ENCODE measurements at regions not wholly inside any gene's neighbourhood (a gene's known extent, or its start where the extent isn't known, plus 50 kb on each side); places are given as distances from the start of the nearest gene placed in this dataset.

GRCh38 chr13:100845128-100845757 lies 170.6 kb upstream of the TMTC4 start:
- TF ChIP-seq ZFX (IDR thresholded peaks at IDR 0.05) (no peak), CTCF (conservative IDR thresholded peaks at IDR 0.05) (no peak)
- H3K27ac ChIP-seq = no peak overlapping the region

GRCh38 chr13:100842136-100842535 lies 167.5 kb upstream of the TMTC4 start:
- no peak overlapping the region for H3K27ac ChIP-seq
- no peak for TF ChIP-seq ZFX (IDR thresholded peaks at IDR 0.05)
- TF ChIP-seq CTCF (conservative IDR thresholded peaks at IDR 0.05) = no peak

- no peak overlapping the region for H3K27ac ChIP-seq
- TF ChIP-seq CTCF (conservative IDR thresholded peaks at IDR 0.05) (no peak), ZFX (IDR thresholded peaks at IDR 0.05) (no peak)
Observed at GRCh38 chr13:100838387-100838786, 163.8 kb upstream of the TMTC4 start.

GRCh38 chr13:100837631-100838030 lies 163.0 kb upstream of the TMTC4 start:
- H3K27ac ChIP-seq = no peak overlapping the region
- no peak for TF ChIP-seq CTCF (conservative IDR thresholded peaks at IDR 0.05)
- no peak for TF ChIP-seq ZFX (IDR thresholded peaks at IDR 0.05)

GRCh38 chr13:100836711-100837110 lies 162.1 kb upstream of the TMTC4 start:
- no peak overlapping the region for H3K27ac ChIP-seq
- TF ChIP-seq CTCF (conservative IDR thresholded peaks at IDR 0.05) (no peak), ZFX (IDR thresholded peaks at IDR 0.05) (no peak)

- TF ChIP-seq CTCF (conservative IDR thresholded peaks at IDR 0.05) (no peak), ZFX (IDR thresholded peaks at IDR 0.05) (no peak)
- no peak overlapping the region for H3K27ac ChIP-seq
Observed at GRCh38 chr13:100835695-100836094, 161.1 kb upstream of the TMTC4 start.

- H3K27ac ChIP-seq = no peak overlapping the region
- no peak for TF ChIP-seq CTCF (conservative IDR thresholded peaks at IDR 0.05)
- TF ChIP-seq ZFX (IDR thresholded peaks at IDR 0.05) = no peak
Observed at GRCh38 chr13:100833427-100833826, 158.8 kb upstream of the TMTC4 start.
